GDM1 (cell line): ENCODE measurements at regions not wholly inside any gene's neighbourhood (a gene's known extent, or its start where the extent isn't known, plus 50 kb on each side); places are given as distances from the start of the nearest gene placed in this dataset.
"Not testable (repeated sequence)": the region's sequence is repeated elsewhere in the genome, so short reads cannot be mapped to it uniquely, and the experiment has no call there.

ENCODE experiments used
- DNase-seq: peaks from one replicate; lab custom pipeline; 2025; lab: John Stamatoyannopoulos, UW

- DNase-seq = no peak
Measured at GRCh38 chr16:52386694-52387093, 160.2 kb downstream of the TOX3 start.

- DNase-seq = no peak
Measured at GRCh38 chr16:52384378-52384777, 162.6 kb downstream of the TOX3 start.

DNA sequence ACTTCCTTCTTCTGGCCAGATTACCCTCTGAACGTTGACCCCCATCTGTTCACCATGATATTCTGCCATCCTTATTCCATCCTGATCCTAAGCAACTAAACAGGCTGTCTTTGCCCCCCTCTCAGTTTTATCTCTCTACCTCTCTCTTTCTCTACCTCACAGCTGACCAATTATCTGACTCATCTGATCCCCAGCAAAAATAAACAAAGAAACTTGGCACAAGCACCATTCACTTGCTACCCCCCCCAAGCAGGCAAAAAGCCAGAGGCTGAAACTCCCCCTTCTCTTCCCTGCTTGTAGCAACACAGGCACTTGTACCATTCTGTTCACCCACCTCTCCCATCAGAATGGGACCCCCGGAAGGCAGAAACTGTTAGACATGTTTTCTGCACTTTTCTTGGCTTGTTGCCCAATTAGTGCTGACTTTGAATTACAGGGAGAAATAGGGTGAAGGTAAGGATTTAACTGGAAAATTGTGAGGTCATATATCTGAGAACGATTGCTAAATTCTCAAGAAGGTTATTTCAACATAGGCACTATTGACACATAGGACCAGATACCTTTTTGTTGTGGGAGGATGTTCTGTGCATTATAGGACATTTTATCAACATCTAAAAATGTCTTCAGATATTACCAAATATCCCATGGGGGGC is 163.2 kb downstream of the TOX3 start:
- no peak for DNase-seq

GRCh38 chr16:52383119-52383518 is 163.8 kb downstream of the TOX3 start:
- DNase-seq = no peak

DNA sequence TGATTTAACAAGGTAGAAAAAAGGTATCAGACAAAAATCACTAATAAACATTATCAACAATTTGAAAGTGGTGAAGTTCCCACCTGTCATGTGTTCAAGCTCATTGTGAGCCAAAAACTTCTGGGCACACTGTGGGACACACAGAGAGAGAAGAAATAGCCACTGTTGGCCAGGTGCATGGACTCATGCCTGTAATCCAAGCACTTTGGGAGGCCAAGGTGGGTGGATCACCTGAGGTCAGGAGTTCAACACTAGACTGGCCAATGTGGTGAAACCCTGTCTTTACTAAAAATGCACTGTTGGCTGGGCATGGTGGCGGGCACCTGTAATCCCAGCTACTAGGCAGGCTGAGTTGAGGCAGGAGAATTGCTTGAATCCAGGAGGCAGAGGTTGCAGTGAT is 167.4 kb downstream of the TOX3 start:
- DNase-seq = no peak

- DNase-seq = no peak
Measured at GRCh38 chr16:52376676-52377280, 170.2 kb downstream of the TOX3 start.

DNA sequence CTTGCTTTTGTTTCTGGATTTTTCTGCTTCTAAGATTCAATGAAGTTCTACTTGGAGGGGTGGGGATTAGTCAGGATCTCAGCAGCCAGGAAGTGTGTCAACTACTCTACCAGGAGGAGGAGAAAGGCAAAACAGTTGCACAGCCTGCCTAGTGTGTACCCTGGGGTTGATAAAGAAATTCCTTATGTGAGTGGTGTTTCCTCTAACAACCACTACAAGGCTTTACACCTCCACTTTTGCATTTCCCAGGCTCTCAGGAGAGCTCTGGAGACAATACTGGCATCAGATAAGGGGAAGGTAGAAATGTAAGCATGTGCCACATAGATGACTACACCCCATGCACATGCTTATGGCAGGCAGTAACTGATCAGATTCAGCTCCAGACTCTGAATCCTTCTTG is 174.6 kb downstream of the TOX3 start:
- no peak for DNase-seq

DNA sequence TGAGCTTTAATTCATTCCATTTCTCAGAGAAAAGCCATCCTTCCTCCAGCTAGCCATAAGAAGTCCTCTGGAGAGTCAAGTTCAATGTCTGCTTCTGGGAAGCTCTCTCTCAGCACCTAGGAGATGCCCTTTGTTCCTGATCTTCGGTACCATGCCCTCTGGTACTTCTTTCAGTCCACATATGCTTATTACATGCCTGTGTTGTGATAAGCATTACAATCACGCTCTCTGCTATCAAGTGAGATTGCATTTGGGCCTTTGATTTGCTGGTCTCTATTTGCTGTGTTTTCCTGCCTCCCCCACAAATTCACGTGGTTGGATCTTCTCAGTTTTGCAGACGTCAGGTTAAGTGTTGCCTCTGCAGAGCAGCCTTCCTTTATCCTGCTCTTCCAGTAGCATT is 178.1 kb downstream of the TOX3 start:
- no peak for DNase-seq

DNA sequence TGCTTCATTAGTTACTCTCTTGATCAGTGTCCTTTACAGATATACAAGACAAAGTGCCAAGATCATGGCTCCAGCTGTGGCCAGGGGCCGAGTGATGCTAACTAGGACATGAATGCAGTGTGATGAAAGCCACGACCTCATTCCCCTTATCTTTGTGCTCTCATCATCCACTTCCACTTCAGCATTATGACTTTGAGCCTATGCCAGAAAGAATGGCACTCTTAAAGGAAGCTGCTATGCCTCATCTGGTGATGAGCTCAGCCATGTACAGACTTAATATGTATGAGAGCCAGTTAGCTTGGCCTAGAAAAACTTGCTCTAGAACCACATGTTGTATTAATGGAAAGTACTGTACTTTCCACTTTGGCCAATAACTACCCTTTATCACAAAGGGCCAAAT is 179.1 kb downstream of the TOX3 start:
- no peak for DNase-seq

DNA sequence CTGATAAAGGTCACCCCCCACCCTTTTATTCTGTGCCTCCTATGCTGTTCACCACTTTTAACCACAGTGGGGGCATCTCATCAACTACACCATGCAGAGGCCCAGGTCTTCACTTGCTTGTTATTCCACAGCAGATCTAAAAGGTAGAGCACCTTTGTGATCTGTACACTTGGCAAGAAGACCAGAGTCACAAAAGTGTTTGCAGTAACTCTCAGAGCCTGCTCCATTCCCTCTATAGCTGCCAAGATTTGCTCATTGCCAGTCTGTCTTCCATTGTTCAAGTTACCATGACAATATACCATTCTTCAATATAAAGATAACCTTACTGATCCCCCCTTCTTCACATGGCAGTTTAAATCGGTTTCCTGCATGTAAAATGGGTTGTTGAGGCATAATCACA is 180.0 kb downstream of the TOX3 start:
- DNase-seq = no peak

DNA sequence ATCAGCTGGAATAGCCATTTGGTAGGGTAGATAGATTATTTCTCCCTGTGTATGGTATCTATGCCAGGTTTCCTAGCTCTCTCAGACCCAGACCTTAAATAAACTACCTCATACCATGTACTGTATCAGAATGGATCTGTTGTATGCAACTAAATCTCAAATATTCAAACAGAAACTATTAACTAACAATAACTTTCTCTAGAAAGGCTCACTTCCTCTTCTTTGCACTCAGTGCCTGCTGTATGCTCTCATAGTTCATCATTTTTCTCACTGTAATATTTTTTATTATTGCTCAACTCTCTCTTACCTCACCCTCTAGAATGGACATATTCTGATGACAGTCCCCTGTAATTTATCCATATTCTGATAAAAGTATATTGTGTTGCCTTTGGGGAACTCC is 182.4 kb downstream of the TOX3 start:
- DNase-seq = no peak

GRCh38 chr16:52363082-52363481 is 183.9 kb downstream of the TOX3 start:
- DNase-seq = no peak

DNA sequence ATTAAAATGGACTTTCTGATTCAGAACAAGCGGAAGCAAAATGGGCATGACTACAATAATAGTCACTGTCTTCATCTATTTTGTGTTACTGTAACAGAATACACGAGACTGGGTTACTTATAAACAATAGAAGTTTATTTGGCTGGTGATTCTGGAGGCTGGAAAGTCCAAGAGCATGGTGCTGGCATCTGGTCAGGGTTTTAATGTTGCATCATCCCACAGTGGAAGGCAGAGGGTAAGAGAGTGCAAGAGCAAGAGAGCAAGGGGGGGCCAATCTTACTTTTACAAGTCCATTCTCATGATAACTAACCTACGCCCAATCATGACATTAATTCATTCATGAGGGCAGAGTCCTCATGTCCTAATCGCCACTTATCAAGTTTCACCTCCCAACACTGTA is 189.2 kb downstream of the TOX3 start:
- no peak for DNase-seq

GRCh38 chr16:52353249-52353648 is 193.7 kb downstream of the TOX3 start:
- DNase-seq = no peak

- no peak for DNase-seq
Measured at GRCh38 chr16:52351451-52351850, 195.5 kb downstream of the TOX3 start.

DNA sequence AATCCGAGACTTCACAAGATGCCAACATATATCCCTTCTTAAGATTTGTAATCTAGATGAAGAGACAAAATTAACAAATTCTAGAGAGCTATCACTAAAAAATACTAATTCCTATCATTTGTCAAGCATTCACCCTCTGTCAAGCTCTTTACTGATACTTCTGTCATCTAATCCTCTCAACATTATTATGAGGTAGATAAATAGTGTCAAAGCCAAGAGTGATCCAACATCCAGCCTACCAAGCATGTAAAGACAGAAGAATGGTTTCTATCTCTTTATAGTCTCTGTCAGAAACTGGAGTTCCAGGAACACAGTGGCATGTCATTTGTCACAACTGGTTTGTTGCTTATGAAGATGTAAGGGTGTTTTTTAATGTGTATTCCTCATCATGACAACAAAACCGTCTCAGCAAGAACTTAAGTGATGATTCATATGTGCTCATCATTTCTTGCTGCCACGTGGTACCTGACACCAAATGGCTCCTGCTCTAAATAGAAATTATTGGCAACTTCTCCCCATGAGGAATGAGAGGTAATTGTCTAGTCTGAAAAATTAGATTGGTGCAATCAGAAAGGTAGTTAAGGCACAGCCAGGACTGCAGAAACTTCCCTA is 196.8 kb downstream of the TOX3 start:
- no peak for DNase-seq

DNA sequence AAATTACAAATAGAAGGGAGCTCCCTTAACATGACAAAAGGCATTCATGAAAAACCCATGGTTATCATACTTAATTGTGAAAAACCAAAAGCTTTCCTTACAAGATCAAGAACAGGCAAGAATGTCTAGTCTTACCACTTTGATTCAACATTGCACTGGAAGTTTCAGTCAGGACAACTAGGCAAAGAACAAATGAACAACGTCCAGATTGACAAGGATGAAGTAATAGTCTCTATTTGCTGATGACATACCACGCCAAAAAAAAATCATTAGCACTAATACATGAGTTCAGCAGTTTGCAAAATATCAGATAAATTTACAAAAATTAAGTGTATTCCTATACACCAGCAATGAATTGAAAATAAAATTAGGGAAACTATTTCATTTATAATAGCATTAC is 200.2 kb downstream of the TOX3 start:
- DNase-seq = no peak

- not testable (repeated sequence) for DNase-seq
Measured at GRCh38 chr16:52333673-52334072, 213.3 kb downstream of the TOX3 start.

GRCh38 chr16:52320930-52321439 is 226.0 kb downstream of the TOX3 start:
- no peak for DNase-seq

- DNase-seq = no peak
Measured at GRCh38 chr16:52318302-52319009, 228.5 kb downstream of the TOX3 start.

DNA sequence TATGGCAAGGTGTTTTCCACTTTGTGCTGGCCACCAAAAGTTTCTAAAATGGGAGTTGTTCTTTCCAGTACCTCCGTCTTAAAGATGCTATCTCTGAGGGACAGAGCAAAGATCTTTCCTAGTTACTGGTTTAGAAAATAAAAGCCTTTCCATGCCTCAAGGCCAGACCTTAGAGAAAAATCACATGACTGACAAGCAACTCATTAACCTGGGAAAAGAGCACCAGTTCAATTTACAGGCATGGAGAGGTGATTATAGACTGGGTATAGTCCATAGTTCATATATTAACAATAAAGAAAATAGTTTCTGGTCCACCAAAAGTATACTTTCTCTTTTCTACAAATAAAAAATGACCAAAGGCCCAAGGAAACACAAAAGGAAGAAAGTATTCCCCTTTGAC is 230.7 kb downstream of the TOX3 start:
- no peak for DNase-seq

DNA sequence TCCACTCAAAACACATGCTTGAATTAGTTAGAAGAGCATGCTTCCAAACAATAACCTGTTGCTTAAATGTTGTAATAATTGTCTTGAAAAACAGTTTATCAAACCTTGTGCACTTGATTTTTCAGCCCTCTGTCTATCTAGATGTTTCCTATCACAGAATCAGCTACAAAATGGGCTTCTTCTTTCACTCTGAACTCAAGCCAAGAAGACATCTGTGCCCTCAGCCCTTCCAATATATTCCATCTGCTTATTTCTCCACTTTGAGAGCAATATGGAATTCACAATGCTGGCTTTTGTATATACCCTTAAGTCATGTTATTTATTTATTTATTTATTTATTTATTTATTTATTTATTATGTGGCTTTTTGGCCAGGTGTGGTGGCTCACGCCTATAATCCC is 234.2 kb downstream of the TOX3 start:
- DNase-seq = no peak
